ENCODE measurements at regions not wholly inside any gene's neighbourhood (a gene's known extent, or its start where the extent isn't known, plus 50 kb on each side); places are given as distances from the start of the nearest gene placed in this dataset.

DNA sequence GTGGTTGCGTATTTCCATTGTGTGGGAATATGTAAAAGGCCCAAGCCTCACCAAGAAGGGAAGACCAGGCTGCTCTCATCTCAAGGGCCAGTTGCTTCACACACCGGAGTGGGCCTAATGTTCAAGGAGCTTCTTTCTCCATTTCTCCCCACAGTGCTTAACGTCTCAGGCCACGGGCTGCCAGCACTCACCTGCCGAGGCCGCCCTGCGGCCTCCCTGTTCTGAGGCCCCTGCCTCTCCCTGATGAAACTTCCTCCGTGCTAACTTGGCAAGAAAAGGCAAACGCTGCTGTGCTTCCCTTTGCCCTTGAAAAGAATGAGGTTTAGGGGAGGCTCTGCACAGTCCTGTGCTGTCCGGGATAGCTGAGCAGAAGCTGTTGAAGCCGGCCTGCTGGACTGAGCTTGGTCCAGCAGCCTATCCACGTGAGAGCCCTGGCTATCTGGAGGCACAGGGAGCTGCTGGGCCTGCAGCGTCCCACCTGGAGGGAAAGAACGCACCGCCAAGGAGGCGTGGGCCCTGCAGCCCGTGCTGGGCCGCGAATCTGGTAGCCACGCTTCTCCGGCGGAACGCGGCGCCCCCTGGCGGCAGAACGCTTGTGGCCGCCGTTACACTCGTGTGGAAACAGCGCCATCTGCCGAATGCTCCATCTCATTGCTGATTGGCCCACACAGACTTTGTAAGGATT lies 73.5 kb upstream of the PRSS3 start (continued):
- TF ChIP-seq, protein P1, sequence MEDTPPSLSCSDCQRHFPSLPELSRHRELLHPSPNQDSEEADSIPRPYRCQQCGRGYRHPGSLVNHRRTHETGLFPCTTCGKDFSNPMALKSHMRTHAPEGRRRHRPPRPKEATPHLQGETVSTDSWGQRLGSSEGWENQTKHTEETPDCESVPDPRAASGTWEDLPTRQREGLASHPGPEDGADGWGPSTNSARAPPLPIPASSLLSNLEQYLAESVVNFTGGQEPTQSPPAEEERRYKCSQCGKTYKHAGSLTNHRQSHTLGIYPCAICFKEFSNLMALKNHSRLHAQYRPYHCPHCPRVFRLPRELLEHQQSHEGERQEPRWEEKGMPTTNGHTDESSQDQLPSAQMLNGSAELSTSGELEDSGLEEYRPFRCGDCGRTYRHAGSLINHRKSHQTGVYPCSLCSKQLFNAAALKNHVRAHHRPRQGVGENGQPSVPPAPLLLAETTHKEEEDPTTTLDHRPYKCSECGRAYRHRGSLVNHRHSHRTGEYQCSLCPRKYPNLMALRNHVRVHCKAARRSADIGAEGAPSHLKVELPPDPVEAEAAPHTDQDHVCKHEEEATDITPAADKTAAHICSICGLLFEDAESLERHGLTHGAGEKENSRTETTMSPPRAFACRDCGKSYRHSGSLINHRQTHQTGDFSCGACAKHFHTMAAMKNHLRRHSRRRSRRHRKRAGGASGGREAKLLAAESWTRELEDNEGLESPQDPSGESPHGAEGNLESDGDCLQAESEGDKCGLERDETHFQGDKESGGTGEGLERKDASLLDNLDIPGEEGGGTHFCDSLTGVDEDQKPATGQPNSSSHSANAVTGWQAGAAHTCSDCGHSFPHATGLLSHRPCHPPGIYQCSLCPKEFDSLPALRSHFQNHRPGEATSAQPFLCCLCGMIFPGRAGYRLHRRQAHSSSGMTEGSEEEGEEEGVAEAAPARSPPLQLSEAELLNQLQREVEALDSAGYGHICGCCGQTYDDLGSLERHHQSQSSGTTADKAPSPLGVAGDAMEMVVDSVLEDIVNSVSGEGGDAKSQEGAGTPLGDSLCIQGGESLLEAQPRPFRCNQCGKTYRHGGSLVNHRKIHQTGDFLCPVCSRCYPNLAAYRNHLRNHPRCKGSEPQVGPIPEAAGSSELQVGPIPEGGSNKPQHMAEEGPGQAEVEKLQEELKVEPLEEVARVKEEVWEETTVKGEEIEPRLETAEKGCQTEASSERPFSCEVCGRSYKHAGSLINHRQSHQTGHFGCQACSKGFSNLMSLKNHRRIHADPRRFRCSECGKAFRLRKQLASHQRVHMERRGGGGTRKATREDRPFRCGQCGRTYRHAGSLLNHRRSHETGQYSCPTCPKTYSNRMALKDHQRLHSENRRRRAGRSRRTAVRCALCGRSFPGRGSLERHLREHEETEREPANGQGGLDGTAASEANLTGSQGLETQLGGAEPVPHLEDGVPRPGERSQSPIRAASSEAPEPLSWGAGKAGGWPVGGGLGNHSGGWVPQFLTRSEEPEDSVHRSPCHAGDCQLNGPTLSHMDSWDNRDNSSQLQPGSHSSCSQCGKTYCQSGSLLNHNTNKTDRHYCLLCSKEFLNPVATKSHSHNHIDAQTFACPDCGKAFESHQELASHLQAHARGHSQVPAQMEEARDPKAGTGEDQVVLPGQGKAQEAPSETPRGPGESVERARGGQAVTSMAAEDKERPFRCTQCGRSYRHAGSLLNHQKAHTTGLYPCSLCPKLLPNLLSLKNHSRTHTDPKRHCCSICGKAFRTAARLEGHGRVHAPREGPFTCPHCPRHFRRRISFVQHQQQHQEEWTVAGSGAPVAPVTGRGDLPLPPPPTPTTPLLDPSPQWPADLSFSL (CRISPR knock-in tag; IDR thresholded peaks at IDR 0.05) = no peak
- no peak for TF ChIP-seq ZNF558 (CRISPR knock-in tag; IDR thresholded peaks at IDR 0.05; ENCODE audit: borderline replicate concordance)
- no peak for TF ChIP-seq ZNF24 (IDR thresholded peaks at IDR 0.05)
- 0 out of 2 replicates have a peak, but pooled peaks have one; percentile 68 for TF ChIP-seq ZNF232 (CRISPR knock-in tag; IDR thresholded peaks at IDR 0.05; ENCODE audit: borderline replicate concordance)
- TF ChIP-seq PHF8 (CRISPR knock-in tag; IDR thresholded peaks at IDR 0.05) = peak; percentile 50
- TF ChIP-seq ZNF713 (CRISPR knock-in tag; IDR thresholded peaks at IDR 0.05) = no peak
- no peak for TF ChIP-seq FOXK2 (IDR thresholded peaks at IDR 0.05)
- TF ChIP-seq, protein P2, sequence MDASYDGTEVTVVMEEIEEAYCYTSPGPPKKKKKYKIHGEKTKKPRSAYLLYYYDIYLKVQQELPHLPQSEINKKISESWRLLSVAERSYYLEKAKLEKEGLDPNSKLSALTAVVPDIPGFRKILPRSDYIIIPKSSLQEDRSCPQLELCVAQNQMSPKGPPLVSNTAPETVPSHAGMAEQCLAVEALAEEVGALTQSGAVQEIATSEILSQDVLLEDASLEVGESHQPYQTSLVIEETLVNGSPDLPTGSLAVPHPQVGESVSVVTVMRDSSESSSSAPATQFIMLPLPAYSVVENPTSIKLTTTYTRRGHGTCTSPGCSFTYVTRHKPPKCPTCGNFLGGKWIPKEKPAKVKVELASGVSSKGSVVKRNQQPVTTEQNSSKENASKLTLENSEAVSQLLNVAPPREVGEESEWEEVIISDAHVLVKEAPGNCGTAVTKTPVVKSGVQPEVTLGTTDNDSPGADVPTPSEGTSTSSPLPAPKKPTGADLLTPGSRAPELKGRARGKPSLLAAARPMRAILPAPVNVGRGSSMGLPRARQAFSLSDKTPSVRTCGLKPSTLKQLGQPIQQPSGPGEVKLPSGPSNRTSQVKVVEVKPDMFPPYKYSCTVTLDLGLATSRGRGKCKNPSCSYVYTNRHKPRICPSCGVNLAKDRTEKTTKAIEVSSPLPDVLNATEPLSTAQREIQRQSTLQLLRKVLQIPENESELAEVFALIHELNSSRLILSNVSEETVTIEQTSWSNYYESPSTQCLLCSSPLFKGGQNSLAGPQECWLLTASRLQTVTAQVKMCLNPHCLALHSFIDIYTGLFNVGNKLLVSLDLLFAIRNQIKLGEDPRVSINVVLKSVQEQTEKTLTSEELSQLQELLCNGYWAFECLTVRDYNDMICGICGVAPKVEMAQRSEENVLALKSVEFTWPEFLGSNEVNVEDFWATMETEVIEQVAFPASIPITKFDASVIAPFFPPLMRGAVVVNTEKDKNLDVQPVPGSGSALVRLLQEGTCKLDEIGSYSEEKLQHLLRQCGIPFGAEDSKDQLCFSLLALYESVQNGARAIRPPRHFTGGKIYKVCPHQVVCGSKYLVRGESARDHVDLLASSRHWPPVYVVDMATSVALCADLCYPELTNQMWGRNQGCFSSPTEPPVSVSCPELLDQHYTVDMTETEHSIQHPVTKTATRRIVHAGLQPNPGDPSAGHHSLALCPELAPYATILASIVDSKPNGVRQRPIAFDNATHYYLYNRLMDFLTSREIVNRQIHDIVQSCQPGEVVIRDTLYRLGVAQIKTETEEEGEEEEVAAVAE (CRISPR knock-in tag; IDR thresholded peaks at IDR 0.05; ENCODE audit: borderline replicate concordance) = peak; percentile 48; the same call in 1 of the 2 replicates
- TF ChIP-seq SALL1 (CRISPR knock-in tag; IDR thresholded peaks at IDR 0.05) = peak; percentile 78
- TF ChIP-seq ZNF605 (CRISPR knock-in tag; IDR thresholded peaks at IDR 0.05) = peak; percentile 83
- no peak for TF ChIP-seq ZNF337 (CRISPR knock-in tag; IDR thresholded peaks at IDR 0.05; ENCODE audit: borderline replicate concordance, low read depth)
- TF ChIP-seq, protein P3, sequence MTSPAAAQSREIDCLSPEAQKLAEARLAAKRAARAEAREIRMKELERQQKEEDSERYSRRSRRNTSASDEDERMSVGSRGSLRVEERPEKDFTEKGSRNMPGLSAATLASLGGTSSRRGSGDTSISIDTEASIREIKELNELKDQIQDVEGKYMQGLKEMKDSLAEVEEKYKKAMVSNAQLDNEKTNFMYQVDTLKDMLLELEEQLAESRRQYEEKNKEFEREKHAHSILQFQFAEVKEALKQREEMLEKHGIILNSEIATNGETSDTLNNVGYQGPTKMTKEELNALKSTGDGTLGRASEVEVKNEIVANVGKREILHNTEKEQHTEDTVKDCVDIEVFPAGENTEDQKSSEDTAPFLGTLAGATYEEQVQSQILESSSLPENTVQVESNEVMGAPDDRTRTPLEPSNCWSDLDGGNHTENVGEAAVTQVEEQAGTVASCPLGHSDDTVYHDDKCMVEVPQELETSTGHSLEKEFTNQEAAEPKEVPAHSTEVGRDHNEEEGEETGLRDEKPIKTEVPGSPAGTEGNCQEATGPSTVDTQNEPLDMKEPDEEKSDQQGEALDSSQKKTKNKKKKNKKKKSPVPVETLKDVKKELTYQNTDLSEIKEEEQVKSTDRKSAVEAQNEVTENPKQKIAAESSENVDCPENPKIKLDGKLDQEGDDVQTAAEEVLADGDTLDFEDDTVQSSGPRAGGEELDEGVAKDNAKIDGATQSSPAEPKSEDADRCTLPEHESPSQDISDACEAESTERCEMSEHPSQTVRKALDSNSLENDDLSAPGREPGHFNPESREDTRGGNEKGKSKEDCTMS (CRISPR knock-in tag; conservative IDR thresholded peaks at IDR 0.05) = no peak
- no peak for TF ChIP-seq CHD2 (IDR thresholded peaks at IDR 0.05; ENCODE audit: low read depth, low read length)
- no peak for TF ChIP-seq CENPT (CRISPR knock-in tag; IDR thresholded peaks at IDR 0.05; ENCODE audit: low read depth)
- peak; percentile 66 for TF ChIP-seq THAP11 (CRISPR knock-in tag; IDR thresholded peaks at IDR 0.05)
- TF ChIP-seq ZNF101 (CRISPR knock-in tag; IDR thresholded peaks at IDR 0.05; ENCODE audit: borderline replicate concordance, low read depth) = no peak
- no peak for TF ChIP-seq ATM (IDR thresholded peaks at IDR 0.05; ENCODE audit: borderline replicate concordance)
- peak; percentile 60 for TF ChIP-seq SOX5 (CRISPR knock-in tag; IDR thresholded peaks at IDR 0.05; ENCODE audit: borderline replicate concordance)

Measured in HepG2 (cell line).